Erythroblast (primary cell): ENCODE measurements at regions not wholly inside any gene's neighbourhood (a gene's known extent, or its start where the extent isn't known, plus 50 kb on each side); places are given as distances from the start of the nearest gene placed in this dataset.

ENCODE experiments used
- GATA1 ChIP-seq: IDR thresholded peaks from 2 replicates; pipeline ENCODE4 v1.6.1; 2011; ENCODE audit warnings: low read depth, mild to moderate bottlenecking, control low read depth, low read length, moderate library complexity
- POLR2A ChIP-seq: IDR thresholded peaks from 2 replicates; pipeline ENCODE4 v1.6.1; 2011; ENCODE audit warnings: mild to moderate bottlenecking, low read length

DNA sequence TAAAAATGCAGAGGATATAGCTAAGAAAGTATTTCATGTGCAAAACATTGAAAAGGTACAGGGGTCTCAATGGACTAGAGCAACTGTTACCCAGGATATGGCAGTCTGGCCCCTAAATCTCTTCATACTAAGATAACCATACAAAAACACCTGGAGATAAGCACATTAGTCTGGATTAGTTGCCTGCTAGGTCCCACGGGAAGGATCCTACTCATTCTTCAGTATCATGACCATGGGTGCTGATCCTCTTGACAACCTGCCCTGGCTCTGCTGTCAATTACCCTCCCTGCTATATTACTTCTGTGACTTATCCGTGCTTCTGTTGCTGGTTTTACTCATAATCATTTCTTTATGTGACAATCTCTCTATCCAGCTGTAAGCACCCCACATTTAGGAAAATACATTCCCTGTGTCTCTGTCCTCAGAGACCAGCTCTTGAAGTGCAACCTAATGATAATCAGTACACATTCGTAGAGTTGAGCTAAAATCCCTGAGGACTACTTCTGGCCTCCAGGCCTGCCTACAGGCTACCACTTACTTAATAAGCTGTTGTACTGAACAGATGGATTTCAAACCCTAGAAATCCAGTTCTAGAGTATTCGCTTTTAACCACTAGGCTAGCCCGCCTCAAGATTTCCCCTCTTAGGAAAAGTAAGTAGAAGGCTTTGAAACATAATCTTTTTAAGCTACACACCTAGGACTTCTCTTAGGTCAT, 190.5 kb upstream of the OR13F1 start:
- no peak for TF ChIP-seq POLR2A
- no peak for TF ChIP-seq GATA1
